Endothelial cell of umbilical vein (primary cell): ENCODE measurements at regions not wholly inside any gene's neighbourhood (a gene's known extent, or its start where the extent isn't known, plus 50 kb on each side); places are given as distances from the start of the nearest gene placed in this dataset.

Experiments
- CTCF ChIP-seq, 2 donors: IDR thresholded peaks; 1 replicate in 1 of 2; 2 replicates in 1 of 2; pipeline ENCODE4 v1.5.1; 2011; ENCODE audit warnings: low read length in 2 of 2, mild to moderate bottlenecking in 2 of 2, moderate library complexity in 2 of 2, control low read depth in 1 of 2, inconsistent platforms in 1 of 2, low read depth in 1 of 2; ENCODE audit not compliant: insufficient read depth in 1 of 2; ENCODE audit errors: extremely low read depth in 1 of 2
- EZH2 ChIP-seq: IDR thresholded peaks from 2 replicates; pipeline ENCODE4 v1.6.1; 2012; ENCODE audit warnings: borderline replicate concordance, low read depth, mild to moderate bottlenecking, moderate library complexity, low read length, inconsistent platforms; ENCODE audit not compliant: severe bottlenecking
- JUN ChIP-seq: IDR thresholded peaks from 2 replicates; pipeline ENCODE4 v1.6.1; 2011; ENCODE audit warnings: borderline replicate concordance, low read depth; ENCODE audit not compliant: insufficient read length, insufficient read depth
- MAX ChIP-seq: IDR thresholded peaks from 2 replicates; pipeline ENCODE4 v1.6.1; 2011; ENCODE audit not compliant: insufficient read depth, insufficient read length
- MYC ChIP-seq: IDR thresholded peaks from one replicate; pipeline ENCODE4 v1.6.1; 2011; ENCODE audit warnings: mild to moderate bottlenecking, low read depth, low read length
- POLR2A ChIP-seq: IDR thresholded peaks from 2 replicates; pipeline ENCODE4 v1.6.1; 2012; ENCODE audit warnings: low read depth, mild to moderate bottlenecking, control low read depth, low read length
- POLR2AphosphoS5 ChIP-seq: IDR thresholded peaks from 2 replicates; pipeline ENCODE4 v1.6.1; 2012; ENCODE audit warnings: low read depth, mild to moderate bottlenecking, control low read depth, low read length, moderate library complexity; ENCODE audit not compliant: insufficient read depth

GRCh38 chr17:49910858-49911204 is 58.2 kb upstream of the DLX4 start:
- TF ChIP-seq CTCF (IDR thresholded peaks at IDR 0.05; ENCODE audit: extremely low read depth in 1 of 2, insufficient read depth in 1 of 2, low read depth in 1 of 2, low read length in 2 of 2) (no peak), MAX (no peak), POLR2A (no peak), EZH2 (no peak), POLR2AphosphoS5 (no peak), JUN (no peak), MYC (no peak)
